ENCODE measurements at regions not wholly inside any gene's neighbourhood (a gene's known extent, or its start where the extent isn't known, plus 50 kb on each side); places are given as distances from the start of the nearest gene placed in this dataset.

- no peak for TF ChIP-seq EZH2 (IDR thresholded peaks at IDR 0.05; ENCODE audit: low read depth)
- TF ChIP-seq, protein P1, sequence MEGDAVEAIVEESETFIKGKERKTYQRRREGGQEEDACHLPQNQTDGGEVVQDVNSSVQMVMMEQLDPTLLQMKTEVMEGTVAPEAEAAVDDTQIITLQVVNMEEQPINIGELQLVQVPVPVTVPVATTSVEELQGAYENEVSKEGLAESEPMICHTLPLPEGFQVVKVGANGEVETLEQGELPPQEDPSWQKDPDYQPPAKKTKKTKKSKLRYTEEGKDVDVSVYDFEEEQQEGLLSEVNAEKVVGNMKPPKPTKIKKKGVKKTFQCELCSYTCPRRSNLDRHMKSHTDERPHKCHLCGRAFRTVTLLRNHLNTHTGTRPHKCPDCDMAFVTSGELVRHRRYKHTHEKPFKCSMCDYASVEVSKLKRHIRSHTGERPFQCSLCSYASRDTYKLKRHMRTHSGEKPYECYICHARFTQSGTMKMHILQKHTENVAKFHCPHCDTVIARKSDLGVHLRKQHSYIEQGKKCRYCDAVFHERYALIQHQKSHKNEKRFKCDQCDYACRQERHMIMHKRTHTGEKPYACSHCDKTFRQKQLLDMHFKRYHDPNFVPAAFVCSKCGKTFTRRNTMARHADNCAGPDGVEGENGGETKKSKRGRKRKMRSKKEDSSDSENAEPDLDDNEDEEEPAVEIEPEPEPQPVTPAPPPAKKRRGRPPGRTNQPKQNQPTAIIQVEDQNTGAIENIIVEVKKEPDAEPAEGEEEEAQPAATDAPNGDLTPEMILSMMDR (conservative IDR thresholded peaks at IDR 0.05), result no peak
Measured at GRCh38 chr6:142008781-142009180, 123.9 kb upstream of the GJE1 start.

Measured in PC-9 (cell line).